PC-3 (cell line): ENCODE measurements at regions not wholly inside any gene's neighbourhood (a gene's known extent, or its start where the extent isn't known, plus 50 kb on each side); places are given as distances from the start of the nearest gene placed in this dataset.

Source experiments
- ATAC-seq: fragments of 200-7000 bp; cut with Tn5 transposase; 2 replicates; pipeline ENCODE4 v1.9.1; 2020; ENCODE audit warnings: mild to moderate bottlenecking, moderate library complexity
- BruUV-seq: library from RNA; stranded (reverse); fragments of 400-500 nt; replicated peaks from 2 replicates; lab custom pipeline; 2021; lab: Mats Ljungman, UMichigan
- CTCF ChIA-PET: fragments of 300-600 bp; sonication (Branson Sonifier 250); formaldehyde crosslinking; loops from one replicate; lab custom pipeline; 2022; ENCODE audit warnings: antibody characterized with exemption; lab: Charles Lee
- POLR2A ChIA-PET: fragments of 300-600 bp; sonication (Branson Sonifier 250); formaldehyde crosslinking; loops from one replicate; lab custom pipeline; 2022; ENCODE audit warnings: antibody characterized with exemption; ENCODE audit not compliant: unreplicated experiment; lab: Charles Lee
- DNase-seq: peaks from one replicate; pipeline ENCODE4 v3.0.0-alpha.2; 2015
- H2AFZ ChIP-seq: fragments of 300-600 bp; sonication (generic); 2 replicates; pipeline ENCODE4 v1.6.0; 2016; ENCODE audit warnings: antibody characterized with exemption, low read length
- H3F3A ChIP-seq: fragments of 300-600 bp; sonication (generic); one replicate; pipeline ENCODE4 v1.6.0; 2017; ENCODE audit warnings: antibody characterized with exemption, low read length, control low read depth, mild to moderate bottlenecking; ENCODE audit not compliant: unreplicated experiment
- H3K27ac ChIP-seq: fragments of 300-600 bp; sonication (generic); 2 replicates; pipeline ENCODE4 v1.5.1; 2016; ENCODE audit warnings: mild to moderate bottlenecking, low read length
- H3K27me3 ChIP-seq: fragments of 300-600 bp; sonication (generic); 2 replicates; pipeline ENCODE4 v1.6.1; 2016; ENCODE audit warnings: low read length, mixed read lengths
- H3K36me3 ChIP-seq: fragments of 300-600 bp; sonication (generic); 2 replicates; pipeline ENCODE4 v1.6.1; 2016; ENCODE audit warnings: low read depth, mixed run types, low read length, mixed read lengths
- H3K4me1 ChIP-seq: fragments of 300-600 bp; sonication (generic); 2 replicates; pipeline ENCODE4 v1.5.1; 2016; ENCODE audit warnings: low read length; ENCODE audit not compliant: insufficient read depth
- H3K4me2 ChIP-seq: fragments of 300-600 bp; sonication (generic); 2 replicates; pipeline ENCODE4 v1.6.0; 2016; ENCODE audit warnings: low read length
- H3K4me3 ChIP-seq: fragments of 300-600 bp; sonication (generic); 2 replicates; pipeline ENCODE4 v1.5.1; 2016; ENCODE audit warnings: mild to moderate bottlenecking, low read length, mixed read lengths
- H3K79me2 ChIP-seq: fragments of 300-600 bp; sonication (generic); 2 replicates; pipeline ENCODE4 v1.6.1; 2017; ENCODE audit warnings: low read length, mixed read lengths
- H3K9ac ChIP-seq: fragments of 300-600 bp; sonication (generic); 2 replicates; pipeline ENCODE4 v1.6.0; 2016; ENCODE audit warnings: mild to moderate bottlenecking, low read length
- H3K9me2 ChIP-seq: fragments of 300-600 bp; sonication (generic); replicated peaks from 2 replicates; pipeline ENCODE4 v1.6.1; 2016; ENCODE audit warnings: mixed run types, low read length, mixed read lengths
- H3K9me3 ChIP-seq: fragments of 300-600 bp; sonication (generic); 2 replicates; pipeline ENCODE4 v1.6.1; 2016; ENCODE audit warnings: low read length, mixed read lengths
- H4K20me1 ChIP-seq: fragments of 300-600 bp; sonication (generic); 2 replicates; pipeline ENCODE4 v1.6.1; 2016; ENCODE audit warnings: low read length, mixed read lengths
- CTCF ChIP-seq: fragments of 300-600 bp; sonication (generic); conservative IDR thresholded peaks from 2 replicates; pipeline ENCODE4 v1.5.1; 2017; ENCODE audit warnings: antibody characterized with exemption, low read depth, mild to moderate bottlenecking, low read length
- EZH2 ChIP-seq: fragments of 300-600 bp; sonication (generic); IDR thresholded peaks from one replicate; pipeline ENCODE4 v1.6.1; 2017; ENCODE audit warnings: antibody characterized with exemption, mild to moderate bottlenecking, low read length; ENCODE audit not compliant: unreplicated experiment
- EZH2phosphoT487 ChIP-seq: fragments of 300-600 bp; sonication (generic); IDR thresholded peaks from 2 replicates; pipeline ENCODE4 v1.6.1; 2018; ENCODE audit warnings: mild to moderate bottlenecking, antibody characterized with exemption, low read length, borderline replicate concordance
- intact Hi-C: fragments of 100-400 bp; cut with micrococcal nuclease; formaldehyde crosslinking; loops from 2 replicates; pipeline ENCODE4 v1.9.0; 2023

- ChIA-PET CTCF (no interaction called here), POLR2A (no interaction called here)
- no peak overlapping the region for H3K4me3 ChIP-seq
- H4K20me1 ChIP-seq: no peaks in the 10 kb centered on the region
- no peak overlapping the region for H3K4me2 ChIP-seq
- H3K79me2 ChIP-seq: no peaks in the 10 kb centered on the region
- no peak for ATAC-seq
- H3K27ac ChIP-seq: no peak overlapping the region
- no peaks in the 10 kb centered on the region for H3K9me2 ChIP-seq
- no peaks in the 10 kb centered on the region for H3K27me3 ChIP-seq
- no peak overlapping the region for H2AFZ ChIP-seq
- H3K9me3 ChIP-seq: 0 out of 2 replicates have a peak, but pooled peaks cover 4% of the 10 kb centered on the region
- no peak for DNase-seq
- H3K9ac ChIP-seq: no peak overlapping the region
- BruUV-seq: no TSS peak
- intact Hi-C loops: no loop called here
- no peak for TF ChIP-seq EZH2
- TF ChIP-seq EZH2phosphoT487: no peak
- H3F3A ChIP-seq: no peaks in the 10 kb centered on the region
- no peaks in the 10 kb centered on the region for H3K36me3 ChIP-seq
- H3K4me1 ChIP-seq: peaks cover 9% of the 10 kb centered on the region
Observed at GRCh38 chr20:23229989-23230388, 120.6 kb upstream of the NXT1 start.

GRCh38 chr20:23228912-23229311, 121.7 kb upstream of the NXT1 start:
- no peak for TF ChIP-seq EZH2
- no peak for TF ChIP-seq EZH2phosphoT487
- TF ChIP-seq CTCF: no peak
- Histone ChIP-seq H3K9ac (no peak overlapping the region), H2AFZ (no peak overlapping the region), H4K20me1 (no peaks in the 10 kb centered on the region), H3K27ac (no peak overlapping the region), H3F3A (no peaks in the 10 kb centered on the region), H3K4me3 (no peak overlapping the region), H3K4me1 (peaks cover 9% of the 10 kb centered on the region), H3K27me3 (no peaks in the 10 kb centered on the region), H3K79me2 (no peaks in the 10 kb centered on the region), H3K9me2 (no peaks in the 10 kb centered on the region), H3K36me3 (no peaks in the 10 kb centered on the region), H3K4me2 (no peak overlapping the region), H3K9me3 (0 out of 2 replicates have a peak, but pooled peaks cover 4% of the 10 kb centered on the region)
- CTCF ChIA-PET: no interaction called here
- DNase-seq (no peak), ATAC-seq (no peak)
- intact Hi-C loops: no loop called here
- POLR2A ChIA-PET: no interaction called here
- no TSS peak for BruUV-seq

GRCh38 chr20:23227976-23228375, 122.6 kb upstream of the NXT1 start:
- ChIA-PET POLR2A (no interaction called here), CTCF (no interaction called here)
- H3K36me3 ChIP-seq: no peaks in the 10 kb centered on the region
- ATAC-seq (no peak), DNase-seq (no peak)
- no peaks in the 10 kb centered on the region for H3K79me2 ChIP-seq
- no peak overlapping the region for H3K4me3 ChIP-seq
- TF ChIP-seq EZH2phosphoT487: no peak
- TF ChIP-seq CTCF: no peak
- no peak for TF ChIP-seq EZH2
- H3K27ac ChIP-seq: no peak overlapping the region
- H3K4me2 ChIP-seq: no peak overlapping the region
- H3K27me3 ChIP-seq: no peaks in the 10 kb centered on the region
- intact Hi-C loops: no loop called here
- no peaks in the 10 kb centered on the region for H4K20me1 ChIP-seq
- no peak overlapping the region for H3K9ac ChIP-seq
- peaks cover 9% of the 10 kb centered on the region for H3K4me1 ChIP-seq
- no peaks in the 10 kb centered on the region for H3F3A ChIP-seq
- BruUV-seq: no TSS peak
- no peak overlapping the region for H2AFZ ChIP-seq
- 0 out of 2 replicates have a peak, but pooled peaks cover 4% of the 10 kb centered on the region for H3K9me3 ChIP-seq
- no peaks in the 10 kb centered on the region for H3K9me2 ChIP-seq
